LNCAP (cell line): ENCODE measurements at regions not wholly inside any gene's neighbourhood (a gene's known extent, or its start where the extent isn't known, plus 50 kb on each side); places are given as distances from the start of the nearest gene placed in this dataset.

Experiments used
- CTCF ChIP-seq: fragments of 450-650 bp; IDR thresholded peaks from 2 replicates; pipeline ENCODE4 v1.5.1; 2017; ENCODE audit warnings: mild to moderate bottlenecking

GRCh38 chr2:136191041-136191440 is 73.1 kb upstream of the CXCR4 start:
- TF ChIP-seq CTCF = no peak

GRCh38 chr2:136189221-136189782 is 71.4 kb upstream of the CXCR4 start:
- no peak for TF ChIP-seq CTCF

GRCh38 chr2:136188086-136188485 is 70.1 kb upstream of the CXCR4 start:
- no peak for TF ChIP-seq CTCF

- TF ChIP-seq CTCF = no peak
These were observed 68.2 kb upstream of the CXCR4 start for GRCh38 chr2:136185981-136186776.

- TF ChIP-seq CTCF = no peak
These were observed 65.1 kb upstream of the CXCR4 start for GRCh38 chr2:136183097-136183496.

- no peak for TF ChIP-seq CTCF
These were observed 64.4 kb upstream of the CXCR4 start for GRCh38 chr2:136182315-136182714.

GRCh38 chr2:136179602-136179975 is 61.6 kb upstream of the CXCR4 start:
- TF ChIP-seq CTCF = no peak
